HEK293T (cell line): ENCODE measurements at regions not wholly inside any gene's neighbourhood (a gene's known extent, or its start where the extent isn't known, plus 50 kb on each side); places are given as distances from the start of the nearest gene placed in this dataset.

Experiments used
- ARNT ChIP-seq: fragments of 450-650 bp; IDR thresholded peaks from 2 replicates; pipeline ENCODE4 v1.6.1; 2017; ENCODE audit warnings: mild to moderate bottlenecking
- BHLHE40 ChIP-seq: fragments of 450-650 bp; IDR thresholded peaks from 2 replicates; pipeline ENCODE4 v1.6.1; 2016; ENCODE audit warnings: mild to moderate bottlenecking, moderate library complexity, borderline replicate concordance
- ELF4 ChIP-seq: fragments of 450-650 bp; IDR thresholded peaks from 2 replicates; pipeline ENCODE4 v1.6.1; 2017; ENCODE audit warnings: antibody characterized with exemption
- FOXA1 ChIP-seq: fragments of 450-650 bp; IDR thresholded peaks from 2 replicates; pipeline ENCODE4 v1.6.1; 2016; ENCODE audit warnings: mild to moderate bottlenecking
- FOXK2 ChIP-seq: fragments of 450-650 bp; IDR thresholded peaks from 2 replicates; pipeline ENCODE4 v1.6.1; 2016; ENCODE audit warnings: mild to moderate bottlenecking
- FOXM1 ChIP-seq: fragments of 450-650 bp; IDR thresholded peaks from 2 replicates; pipeline ENCODE4 v1.6.1; 2017; ENCODE audit warnings: mild to moderate bottlenecking, borderline replicate concordance
- L3MBTL2 ChIP-seq: fragments of 450-650 bp; conservative IDR thresholded peaks from 2 replicates; pipeline ENCODE4 v1.6.1; 2016; ENCODE audit warnings: mild to moderate bottlenecking
- LEF1 ChIP-seq: fragments of 450-650 bp; IDR thresholded peaks from 2 replicates; pipeline ENCODE4 v1.6.1; 2017; ENCODE audit warnings: mild to moderate bottlenecking, borderline replicate concordance
- NFRKB ChIP-seq: fragments of 450-650 bp; IDR thresholded peaks from 2 replicates; pipeline ENCODE4 v1.6.1; 2016; ENCODE audit warnings: mild to moderate bottlenecking, moderate library complexity
- PKNOX1 ChIP-seq: fragments of 450-650 bp; IDR thresholded peaks from 2 replicates; pipeline ENCODE4 v1.6.1; 2016
- SP1 ChIP-seq: fragments of 450-650 bp; IDR thresholded peaks from 2 replicates; pipeline ENCODE4 v1.6.1; 2017
- SUZ12 ChIP-seq: fragments of 450-650 bp; IDR thresholded peaks from 2 replicates; pipeline ENCODE4 v1.6.1; 2016; ENCODE audit warnings: mild to moderate bottlenecking
- TARDBP ChIP-seq: fragments of 450-650 bp; IDR thresholded peaks from 2 replicates; pipeline ENCODE4 v1.6.1; 2016
- ZNF384 ChIP-seq: fragments of 450-650 bp; IDR thresholded peaks from 2 replicates; pipeline ENCODE4 v1.6.1; 2016

DNA sequence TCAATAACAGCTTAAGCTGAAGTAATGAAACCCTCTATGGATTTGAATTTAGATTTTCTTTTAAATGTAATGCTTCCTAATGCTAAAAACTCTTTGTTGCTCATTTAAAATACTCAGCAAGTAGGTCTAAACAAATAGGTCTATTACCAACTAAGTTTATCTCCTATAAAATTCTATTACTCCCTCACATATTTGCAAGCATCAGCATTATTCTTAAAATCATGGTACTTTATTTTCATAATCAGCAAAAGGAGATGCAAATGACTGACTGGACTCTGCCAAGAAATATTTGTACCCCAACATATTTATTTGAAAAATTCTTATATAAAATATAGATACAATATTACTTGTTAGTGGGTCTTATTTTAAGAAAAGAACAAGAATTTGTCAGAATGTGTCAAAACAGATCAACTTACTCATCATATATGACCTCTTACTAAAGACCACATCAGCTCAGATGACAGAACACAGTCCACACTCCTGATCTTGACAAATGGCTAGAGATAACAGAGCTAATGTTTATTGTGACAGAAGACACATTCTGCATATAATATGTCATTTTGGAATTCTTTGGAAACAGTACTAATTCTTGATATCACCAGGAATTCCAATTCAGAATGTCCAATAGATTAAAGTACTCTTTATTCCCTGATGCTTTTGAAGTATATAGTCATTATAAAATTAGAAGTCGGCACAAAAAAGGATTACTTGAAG lies 704.6 kb upstream of the PCDH9 start:
- TF ChIP-seq NFRKB (no peak), FOXM1 (no peak), LEF1 (no peak), L3MBTL2 (no peak), ELF4 (no peak), FOXK2 (no peak), BHLHE40 (no peak), ARNT (no peak), PKNOX1 (peak; percentile 70), SUZ12 (no peak), FOXA1 (no peak), ZNF384 (no peak), SP1 (no peak), TARDBP (no peak)
